ENCODE measurements at regions not wholly inside any gene's neighbourhood (a gene's known extent, or its start where the extent isn't known, plus 50 kb on each side); places are given as distances from the start of the nearest gene placed in this dataset.

GRCh38 chr11:134576286-134576685 lies 164.2 kb upstream of the B3GAT1 start:
- DNase-seq (ENCODE audit: low spot score), result no peak

- DNase-seq (ENCODE audit: low spot score), result no peak
Observed at GRCh38 chr11:134575504-134576230, 163.6 kb upstream of the B3GAT1 start.

GRCh38 chr11:134574947-134575346 lies 162.9 kb upstream of the B3GAT1 start:
- no peak for DNase-seq (ENCODE audit: low spot score)

GRCh38 chr11:134574425-134574824 lies 162.4 kb upstream of the B3GAT1 start:
- DNase-seq (ENCODE audit: low spot score), result no peak

- DNase-seq (ENCODE audit: low spot score), result no peak
Observed at GRCh38 chr11:134573857-134574256, 161.8 kb upstream of the B3GAT1 start.

GRCh38 chr11:134572741-134573675 lies 161.0 kb upstream of the B3GAT1 start:
- DNase-seq (ENCODE audit: low spot score), result no peak

GRCh38 chr11:134571301-134571700 lies 159.3 kb upstream of the B3GAT1 start:
- no peak for DNase-seq (ENCODE audit: low spot score)

- DNase-seq (ENCODE audit: low spot score), result no peak
Observed at GRCh38 chr11:134569195-134569594, 157.2 kb upstream of the B3GAT1 start.

GRCh38 chr11:134566311-134566710 lies 154.3 kb upstream of the B3GAT1 start:
- DNase-seq (ENCODE audit: low spot score), result no peak

GRCh38 chr11:134565343-134565891 lies 153.4 kb upstream of the B3GAT1 start:
- DNase-seq (ENCODE audit: low spot score), result no peak

GRCh38 chr11:134564472-134565200 lies 152.6 kb upstream of the B3GAT1 start:
- no peak for DNase-seq (ENCODE audit: low spot score)

- no peak for DNase-seq (ENCODE audit: low spot score)
Observed at GRCh38 chr11:134562941-134563471, 151.0 kb upstream of the B3GAT1 start.

- DNase-seq (ENCODE audit: low spot score), result no peak
Observed at GRCh38 chr11:134562196-134562595, 150.2 kb upstream of the B3GAT1 start.

- DNase-seq (ENCODE audit: low spot score), result no peak
Observed at GRCh38 chr11:134561331-134561720, 149.3 kb upstream of the B3GAT1 start.

- no peak for DNase-seq (ENCODE audit: low spot score)
Observed at GRCh38 chr11:134560566-134561330, 148.7 kb upstream of the B3GAT1 start.

- no peak for DNase-seq (ENCODE audit: low spot score)
Observed at GRCh38 chr11:134560066-134560465, 148.0 kb upstream of the B3GAT1 start.

GRCh38 chr11:134559602-134559962 lies 147.5 kb upstream of the B3GAT1 start:
- no peak for DNase-seq (ENCODE audit: low spot score)

- DNase-seq (ENCODE audit: low spot score), result no peak
Observed at GRCh38 chr11:134558916-134559601, 147.0 kb upstream of the B3GAT1 start.

GRCh38 chr11:134558258-134558835 lies 146.3 kb upstream of the B3GAT1 start:
- DNase-seq (ENCODE audit: low spot score), result no peak

- DNase-seq (ENCODE audit: low spot score), result no peak
Observed at GRCh38 chr11:134557571-134558257, 145.7 kb upstream of the B3GAT1 start.
